NAMALWA (cell line): ENCODE measurements at regions not wholly inside any gene's neighbourhood (a gene's known extent, or its start where the extent isn't known, plus 50 kb on each side); places are given as distances from the start of the nearest gene placed in this dataset.

Source experiments
- DNase-seq: peaks from one replicate; pipeline ENCODE4 v3.0.0-alpha.2; 2015; ENCODE audit warnings: low spot score

- no peak for DNase-seq
Measured at GRCh38 chr4:183852910-183853547, 52.1 kb upstream of the STOX2 start.

- no peak for DNase-seq
Measured at GRCh38 chr4:183853548-183853940, 51.6 kb upstream of the STOX2 start.
